GM12892 (cell line): ENCODE measurements at regions not wholly inside any gene's neighbourhood (a gene's known extent, or its start where the extent isn't known, plus 50 kb on each side); places are given as distances from the start of the nearest gene placed in this dataset.

Experiments used
- DNase-seq: peaks from one replicate; pipeline ENCODE4 v3.0.0; 2011; ENCODE audit not compliant: insufficient read length
- FAIRE-seq: peaks from 2 replicates; lab custom pipeline; 2011; peaks lifted over from hg19 to GRCh38; lab: Jason Lieb, UNC
- POLR2A ChIP-seq: IDR thresholded peaks from 2 replicates; pipeline ENCODE4 v1.6.1; 2011; ENCODE audit warnings: low read depth, low read length, control low read depth
- POLR2AphosphoS5 ChIP-seq: IDR thresholded peaks from 2 replicates; pipeline ENCODE4 v1.6.1; 2011; ENCODE audit warnings: low read depth, low read length, control low read depth
- TAF1 ChIP-seq: IDR thresholded peaks from 2 replicates; pipeline ENCODE4 v1.6.1; 2011; ENCODE audit warnings: low read depth, mild to moderate bottlenecking, control low read depth, low read length, borderline replicate concordance

GRCh38 chr18:47635416-47635815 lies 295.0 kb downstream of the SMAD2 start:
- TF ChIP-seq TAF1 (no peak), POLR2AphosphoS5 (no peak), POLR2A (no peak)
- DNase-seq (no peak), FAIRE-seq (no peak)

- no peak for TF ChIP-seq POLR2A
- no peak for TF ChIP-seq TAF1
- no peak for TF ChIP-seq POLR2AphosphoS5
- FAIRE-seq (no peak), DNase-seq (no peak)
These were observed 297.4 kb downstream of the SMAD2 start for GRCh38 chr18:47632970-47633635.

GRCh38 chr18:47628893-47629292 lies 301.6 kb downstream of the SMAD2 start:
- no peak for TF ChIP-seq TAF1
- no peak for TF ChIP-seq POLR2A
- TF ChIP-seq POLR2AphosphoS5, result no peak
- FAIRE-seq, result no peak
- no peak for DNase-seq

- DNase-seq (no peak), FAIRE-seq (no peak)
- TF ChIP-seq POLR2AphosphoS5 (no peak), POLR2A (no peak), TAF1 (no peak)
These were observed 302.1 kb downstream of the SMAD2 start for GRCh38 chr18:47628240-47628781.

- no peak for FAIRE-seq
- no peak for TF ChIP-seq POLR2AphosphoS5
- TF ChIP-seq POLR2A, result no peak
- TF ChIP-seq TAF1, result no peak
- no peak for DNase-seq
These were observed 303.4 kb downstream of the SMAD2 start for GRCh38 chr18:47627030-47627429.

GRCh38 chr18:47619771-47620448 lies 310.5 kb downstream of the SMAD2 start:
- FAIRE-seq, result no peak
- DNase-seq, result no peak
- TF ChIP-seq POLR2A (no peak), POLR2AphosphoS5 (no peak), TAF1 (no peak)

GRCh38 chr18:47618758-47619157 lies 311.7 kb downstream of the SMAD2 start:
- no peak for DNase-seq
- no peak for FAIRE-seq
- TF ChIP-seq POLR2A, result no peak
- no peak for TF ChIP-seq TAF1
- TF ChIP-seq POLR2AphosphoS5, result no peak

- TF ChIP-seq TAF1, result no peak
- no peak for TF ChIP-seq POLR2AphosphoS5
- TF ChIP-seq POLR2A, result no peak
- FAIRE-seq (no peak), DNase-seq (no peak)
These were observed 315.4 kb downstream of the SMAD2 start for GRCh38 chr18:47615043-47615442.

GRCh38 chr18:47613929-47614328 lies 316.5 kb downstream of the SMAD2 start:
- no peak for TF ChIP-seq POLR2AphosphoS5
- TF ChIP-seq TAF1, result no peak
- no peak for TF ChIP-seq POLR2A
- FAIRE-seq (no peak), DNase-seq (no peak)

- DNase-seq (no peak), FAIRE-seq (no peak)
These were observed 318.8 kb downstream of the SMAD2 start for GRCh38 chr18:47611649-47612048.

GRCh38 chr18:47606526-47606925 lies 323.9 kb downstream of the SMAD2 start:
- DNase-seq, result no peak
- no peak for TF ChIP-seq TAF1
- FAIRE-seq, result no peak

More at GRCh38 chr18:47611649-47612048, 318.8 kb downstream of the SMAD2 start:
- TF ChIP-seq POLR2A (no peak), TAF1 (no peak), POLR2AphosphoS5 (no peak)

GRCh38 chr18:47605093-47605492 lies 325.4 kb downstream of the SMAD2 start:
- TF ChIP-seq POLR2AphosphoS5 (no peak), POLR2A (no peak)
- no peak for FAIRE-seq
- DNase-seq, result no peak

GRCh38 chr18:47604021-47604420 lies 326.4 kb downstream of the SMAD2 start:
- FAIRE-seq (no peak), DNase-seq (no peak)
- TF ChIP-seq POLR2A (no peak), TAF1 (no peak), POLR2AphosphoS5 (no peak)
